Astrocyte of the cerebellum (primary cell): ENCODE measurements at regions not wholly inside any gene's neighbourhood (a gene's known extent, or its start where the extent isn't known, plus 50 kb on each side); places are given as distances from the start of the nearest gene placed in this dataset.

Experiments used
- DNase-seq: peaks from one replicate; pipeline ENCODE4 v3.0.0-alpha.2; 2011; ENCODE audit warnings: low read depth
- H3K4me3 ChIP-seq: 2 replicates; pipeline ENCODE4 v1.5.1; 2011; ENCODE audit warnings: mild to moderate bottlenecking, low read depth, low read length, moderate library complexity
- CTCF ChIP-seq: IDR thresholded peaks from 2 replicates; pipeline ENCODE4 v1.5.1; 2012; ENCODE audit warnings: low read length, low read depth, moderate library complexity, mild to moderate bottlenecking; ENCODE audit errors: missing control alignments
- in situ Hi-C: cut with HindIII; loops from 2 replicates; pipeline ENCODE4 v1.10.0; 2017; ENCODE audit warnings: low sequenced_read_pairs

DNA sequence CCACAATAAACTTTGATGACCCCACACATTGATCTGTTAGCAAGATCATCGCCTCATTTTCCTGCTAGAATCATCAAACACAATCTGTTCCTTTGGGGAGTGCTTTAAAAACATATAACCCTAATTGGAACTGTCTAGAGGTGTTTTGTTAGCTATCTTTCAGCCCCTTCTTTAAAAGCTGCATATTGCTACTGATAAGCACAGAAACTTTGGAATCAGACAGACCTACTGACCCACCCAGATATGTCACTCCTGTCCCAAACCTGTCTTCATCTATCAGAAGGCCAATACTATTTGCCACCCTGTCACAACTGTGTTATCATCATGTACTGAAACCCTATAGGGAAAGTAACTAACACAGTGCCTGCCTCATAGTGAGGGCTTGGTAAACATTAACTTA, 172.4 kb upstream of the SASH1 start:
- no peak for TF ChIP-seq CTCF
- in situ Hi-C loops = loop anchor here (25.0 kb wide), 1 partner anchor 658 kb away; the partner anchor contains the start of gene SAMD5

GRCh38 chr6:148173548-148173947, 169.1 kb upstream of the SASH1 start:
- no peak overlapping the region for H3K4me3 ChIP-seq
- in situ Hi-C loops = loop anchor here (25.0 kb wide), 1 partner anchor 661 kb away; the partner anchor contains the start of gene SAMD5
- DNase-seq = no peak
- no peak for TF ChIP-seq CTCF

More for the DNA sequence above, 172.4 kb upstream of the SASH1 start:
- H3K4me3 ChIP-seq = no peak overlapping the region
- no peak for DNase-seq

GRCh38 chr6:148175550-148176188, 167.0 kb upstream of the SASH1 start:
- in situ Hi-C loops = no loop called here
- DNase-seq = no peak
- TF ChIP-seq CTCF = no peak
- H3K4me3 ChIP-seq = no peak overlapping the region

DNA sequence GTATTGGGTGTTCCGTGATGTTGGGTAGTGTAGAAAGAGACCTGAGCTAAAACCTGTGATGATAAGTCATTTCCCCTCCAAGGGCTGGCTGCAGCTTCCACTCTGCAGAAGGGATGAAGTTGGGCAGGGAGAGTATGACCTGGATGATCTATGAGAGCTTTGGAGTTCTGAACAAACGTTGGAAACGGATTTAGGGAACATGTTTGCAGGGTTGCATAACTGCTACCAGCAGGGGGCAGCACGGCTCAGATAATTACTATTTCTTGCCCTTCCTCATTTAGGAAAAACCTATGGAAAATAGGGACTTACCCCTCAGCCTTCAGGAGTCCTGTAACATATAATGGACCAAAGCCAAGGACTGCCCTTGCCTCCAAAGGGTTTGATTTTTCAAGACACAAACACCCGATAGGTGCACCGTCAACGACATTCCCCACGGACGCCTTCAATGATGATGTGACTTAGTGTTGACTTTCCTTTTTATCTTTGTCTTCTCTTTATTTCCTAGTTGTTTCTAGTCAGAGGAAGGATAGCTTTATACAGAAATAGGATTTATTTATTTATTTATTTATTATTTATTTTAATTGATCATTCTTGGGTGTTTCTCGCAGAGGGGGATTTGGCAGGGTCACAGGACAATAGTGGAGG, 164.9 kb upstream of the SASH1 start:
- in situ Hi-C loops = no loop called here
- TF ChIP-seq CTCF = peak; percentile 74
- no peak overlapping the region for H3K4me3 ChIP-seq
- peak; percentile 26 for DNase-seq

GRCh38 chr6:148179786-148180185, 162.9 kb upstream of the SASH1 start:
- in situ Hi-C loops = no loop called here
- DNase-seq = no peak
- peak; percentile 68 for TF ChIP-seq CTCF
- H3K4me3 ChIP-seq = no peak overlapping the region

GRCh38 chr6:148182378-148182777, 160.3 kb upstream of the SASH1 start:
- in situ Hi-C loops = no loop called here
- no peak overlapping the region for H3K4me3 ChIP-seq
- DNase-seq = no peak
- no peak for TF ChIP-seq CTCF
